IPS-15b (cell line): ENCODE measurements at regions not wholly inside any gene's neighbourhood (a gene's known extent, or its start where the extent isn't known, plus 50 kb on each side); places are given as distances from the start of the nearest gene placed in this dataset.

Experiments used
- H3K27me3 ChIP-seq: one replicate; pipeline ENCODE4 v1.6.1; 2013; ENCODE audit warnings: low read length; ENCODE audit not compliant: control insufficient read depth, insufficient read depth
- H3K36me3 ChIP-seq: one replicate; pipeline ENCODE4 v1.6.1; 2013; ENCODE audit warnings: low read length; ENCODE audit not compliant: control insufficient read depth, insufficient read depth
- H3K4me1 ChIP-seq: one replicate; pipeline ENCODE4 v1.6.1; 2013; ENCODE audit warnings: mild to moderate bottlenecking, low read length; ENCODE audit not compliant: control insufficient read depth, insufficient read depth
- H3K4me3 ChIP-seq: one replicate; pipeline ENCODE4 v1.5.1; 2013; ENCODE audit warnings: low read depth, low read length
- H3K9ac ChIP-seq: one replicate; pipeline ENCODE4 v1.6.1; 2013; ENCODE audit warnings: low read depth, mild to moderate bottlenecking, low read length
- H3K9me3 ChIP-seq: one replicate; pipeline ENCODE4 v1.6.1; 2013; ENCODE audit warnings: mild to moderate bottlenecking, low read length; ENCODE audit not compliant: control insufficient read depth, insufficient read depth

- H3K9me3 ChIP-seq = no peaks in the 10 kb centered on the region
- no peak overlapping the region for H3K9ac ChIP-seq
- no peaks in the 10 kb centered on the region for H3K4me1 ChIP-seq
- H3K4me3 ChIP-seq = no peak overlapping the region
- peaks cover 20% of the 10 kb centered on the region for H3K27me3 ChIP-seq
- H3K36me3 ChIP-seq = no peaks in the 10 kb centered on the region
Measured at GRCh38 chr6:1558388-1558787, 51.3 kb upstream of the FOXC1 start.
